GM19397 (cell line): ENCODE measurements at regions not wholly inside any gene's neighbourhood (a gene's known extent, or its start where the extent isn't known, plus 50 kb on each side); places are given as distances from the start of the nearest gene placed in this dataset.

Experiments
- ATAC-seq: cut with Tn5 transposase; IDR thresholded peaks from one replicate; pipeline ENCODE4 v1.9.1; 2021; ENCODE audit warnings: mild to moderate bottlenecking, moderate library complexity; ENCODE audit not compliant: unreplicated experiment

- no peak for ATAC-seq
Measured at GRCh38 chr3:16658004-16658924, 53.0 kb upstream of the DAZL start.

GRCh38 chr3:16658925-16659793 is 53.9 kb upstream of the DAZL start:
- no peak for ATAC-seq

GRCh38 chr3:16663854-16664712 is 58.9 kb upstream of the DAZL start:
- no peak for ATAC-seq

- no peak for ATAC-seq
Measured at GRCh38 chr3:16665282-16665741, 60.1 kb upstream of the DAZL start.

GRCh38 chr3:16666206-16666605 is 61.0 kb upstream of the DAZL start:
- no peak for ATAC-seq

GRCh38 chr3:16667633-16668032 is 62.4 kb upstream of the DAZL start:
- no peak for ATAC-seq

GRCh38 chr3:16668776-16669545 is 63.7 kb upstream of the DAZL start:
- no peak for ATAC-seq

- no peak for ATAC-seq
Measured at GRCh38 chr3:16670191-16670590, 65.0 kb upstream of the DAZL start.

GRCh38 chr3:16671690-16672089 is 66.5 kb upstream of the DAZL start:
- no peak for ATAC-seq

- ATAC-seq, result no peak
Measured at GRCh38 chr3:16673530-16673929, 68.3 kb upstream of the DAZL start.

- ATAC-seq, result no peak
Measured at GRCh38 chr3:16675805-16676204, 70.6 kb upstream of the DAZL start.

- no peak for ATAC-seq
Measured at GRCh38 chr3:16686679-16687078, 81.5 kb upstream of the DAZL start.

- ATAC-seq, result no peak
Measured at GRCh38 chr3:16687221-16687620, 82.0 kb upstream of the DAZL start.

GRCh38 chr3:16692486-16693344 is 87.5 kb upstream of the DAZL start:
- no peak for ATAC-seq

- no peak for ATAC-seq
Measured at GRCh38 chr3:16693820-16694219, 88.6 kb upstream of the DAZL start.

- ATAC-seq, result no peak
Measured at GRCh38 chr3:16695710-16696109, 90.5 kb upstream of the DAZL start.

GRCh38 chr3:16697443-16698147 is 92.4 kb upstream of the DAZL start:
- no peak for ATAC-seq

- no peak for ATAC-seq
Measured at GRCh38 chr3:16700651-16701050, 95.4 kb upstream of the DAZL start.
